ENCODE measurements at regions not wholly inside any gene's neighbourhood (a gene's known extent, or its start where the extent isn't known, plus 50 kb on each side); places are given as distances from the start of the nearest gene placed in this dataset.

GRCh38 chr6:145026267-145026679 lies 709.0 kb downstream of the EPM2A start:
- no peaks in the 10 kb centered on the region for H3K36me3 Mint-ChIP-seq (ENCODE audit: low read depth)
- ChIA-PET POLR2A (no interaction called here), CTCF (no interaction called here)
- H3K27ac Mint-ChIP-seq = no peak overlapping the region
- H3K4me1 Mint-ChIP-seq = peaks cover 3% of the 10 kb centered on the region
- no peak for DNase-seq
- H3K4me3 Mint-ChIP-seq = no peak overlapping the region
- peaks cover 18% of the 10 kb centered on the region for H3K27me3 Mint-ChIP-seq
- no peaks in the 10 kb centered on the region for H3K9me3 Mint-ChIP-seq

DNA sequence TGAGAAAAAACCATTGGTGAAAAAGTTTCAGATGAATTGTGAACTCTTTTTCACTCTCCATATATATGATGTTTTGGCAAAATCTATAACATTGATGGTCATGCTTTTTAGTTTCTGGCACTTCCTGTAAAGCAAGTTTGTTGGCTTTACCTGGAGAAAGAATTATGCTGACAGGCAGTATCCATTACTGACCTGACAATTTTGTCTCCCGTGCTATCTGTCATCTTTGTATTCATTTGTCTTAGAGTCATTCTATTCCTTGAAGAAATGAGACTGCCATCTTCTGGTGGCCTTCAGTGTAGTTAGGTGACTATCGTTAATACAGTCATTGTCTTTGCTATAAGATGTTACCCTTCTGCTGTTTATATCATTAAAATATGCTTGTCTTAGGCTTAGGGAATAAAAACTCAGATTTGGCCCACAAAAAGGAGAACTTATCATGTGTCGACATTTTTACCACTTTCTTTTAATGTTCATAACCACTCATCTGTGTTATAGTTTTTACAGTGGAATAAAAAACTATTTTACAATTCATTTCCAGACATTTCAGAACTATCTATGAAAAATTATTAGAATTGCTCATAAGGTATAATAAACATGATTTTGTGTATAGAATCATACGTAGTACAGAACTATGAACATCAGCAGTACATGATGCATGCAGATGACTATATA lies 707.0 kb downstream of the EPM2A start:
- Mint-ChIP-seq H3K9me3 (no peaks in the 10 kb centered on the region), H3K36me3 (ENCODE audit: low read depth) (no peaks in the 10 kb centered on the region), H3K4me1 (no peaks in the 10 kb centered on the region), H3K27me3 (peaks cover 19% of the 10 kb centered on the region), H3K27ac (no peak overlapping the region), H3K4me3 (no peak overlapping the region)
- ChIA-PET CTCF (no interaction called here), POLR2A (no interaction called here)
- DNase-seq = no peak

DNA sequence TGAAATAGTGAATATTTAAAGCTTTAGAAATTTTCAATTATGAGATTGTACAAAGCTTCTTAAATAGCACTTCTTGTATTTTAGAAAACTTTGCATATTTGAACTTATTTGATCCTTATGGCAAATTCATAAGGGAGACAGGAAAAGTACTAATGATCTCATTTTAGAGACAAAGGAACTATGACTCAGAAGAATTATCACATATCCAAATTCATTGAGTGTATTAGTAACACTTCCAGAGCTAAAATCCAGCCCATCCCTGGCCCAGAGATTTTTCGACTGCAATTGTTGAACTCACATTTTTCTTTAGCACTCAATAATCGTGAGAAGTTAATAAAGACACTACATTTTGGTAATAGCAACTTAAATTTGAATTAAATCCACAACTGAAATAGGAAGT lies 704.3 kb downstream of the EPM2A start:
- no peaks in the 10 kb centered on the region for H3K36me3 Mint-ChIP-seq (ENCODE audit: low read depth)
- no peak overlapping the region for H3K27ac Mint-ChIP-seq
- no peaks in the 10 kb centered on the region for H3K4me1 Mint-ChIP-seq
- ChIA-PET CTCF (no interaction called here), POLR2A (no interaction called here)
- no peaks in the 10 kb centered on the region for H3K9me3 Mint-ChIP-seq
- no peak overlapping the region for H3K4me3 Mint-ChIP-seq
- DNase-seq = no peak
- H3K27me3 Mint-ChIP-seq = peaks cover 20% of the 10 kb centered on the region

DNA sequence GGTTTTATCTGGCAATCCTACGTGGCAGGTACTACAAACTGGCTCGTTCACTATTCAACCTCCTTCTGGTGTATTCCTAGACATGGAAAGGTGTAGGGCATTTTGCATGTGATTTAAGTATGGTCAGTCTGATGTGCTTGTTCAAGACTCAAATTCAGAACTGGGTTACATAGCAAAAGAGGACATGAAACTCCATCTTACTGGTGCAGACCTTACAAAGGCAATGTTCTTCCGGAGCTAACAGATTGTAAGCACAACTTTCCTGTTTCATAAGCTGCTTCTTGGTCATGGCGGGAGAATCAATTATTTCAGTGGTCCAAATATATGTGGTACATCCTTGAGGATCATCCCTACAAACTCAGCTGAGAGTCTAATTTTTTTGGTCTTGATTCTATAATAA lies 703.4 kb downstream of the EPM2A start:
- no peaks in the 10 kb centered on the region for H3K9me3 Mint-ChIP-seq
- CTCF ChIA-PET = no interaction called here
- peaks cover 21% of the 10 kb centered on the region for H3K27me3 Mint-ChIP-seq
- no peaks in the 10 kb centered on the region for H3K4me1 Mint-ChIP-seq
- H3K36me3 Mint-ChIP-seq (ENCODE audit: low read depth) = no peaks in the 10 kb centered on the region
- POLR2A ChIA-PET = no interaction called here
- no peak for DNase-seq
- no peak overlapping the region for H3K4me3 Mint-ChIP-seq
- H3K27ac Mint-ChIP-seq = no peak overlapping the region

- peaks cover 23% of the 10 kb centered on the region for H3K27me3 Mint-ChIP-seq
- DNase-seq = no peak
Measured at GRCh38 chr6:145032562-145033145, 702.7 kb downstream of the EPM2A start.

DNA sequence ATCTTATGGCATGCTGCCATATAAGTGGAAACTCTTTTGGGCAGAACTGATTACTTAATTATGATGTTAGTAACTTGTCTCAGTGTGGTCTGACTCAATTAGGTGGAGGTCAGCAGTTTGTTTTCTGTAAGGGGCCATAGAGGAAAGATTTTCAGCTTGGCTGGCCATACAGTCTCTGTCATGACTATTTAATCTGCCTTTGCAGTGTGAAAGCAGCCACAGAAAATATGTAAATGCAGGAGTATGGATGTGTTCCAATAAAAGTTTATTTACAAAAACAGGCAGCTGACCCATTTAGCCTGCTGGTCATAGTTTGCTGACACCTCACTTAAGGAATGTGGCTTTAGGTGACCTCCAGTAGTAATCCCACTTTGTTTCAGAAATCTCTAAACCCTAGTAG lies 700.7 kb downstream of the EPM2A start:
- Mint-ChIP-seq H3K27ac (no peak overlapping the region), H3K27me3 (peaks cover 16% of the 10 kb centered on the region), H3K4me1 (no peaks in the 10 kb centered on the region), H3K4me3 (no peak overlapping the region), H3K9me3 (no peaks in the 10 kb centered on the region), H3K36me3 (ENCODE audit: low read depth) (no peaks in the 10 kb centered on the region)
- DNase-seq = no peak
- POLR2A ChIA-PET = no interaction called here
- CTCF ChIA-PET = no interaction called here

More at GRCh38 chr6:145032562-145033145, 702.7 kb downstream of the EPM2A start:
- Mint-ChIP-seq H3K27ac (no peak overlapping the region), H3K4me1 (no peaks in the 10 kb centered on the region), H3K4me3 (no peak overlapping the region), H3K36me3 (ENCODE audit: low read depth) (no peaks in the 10 kb centered on the region), H3K9me3 (no peaks in the 10 kb centered on the region)
- ChIA-PET POLR2A (no interaction called here), CTCF (no interaction called here)

GRCh38 chr6:145036236-145036635 lies 699.1 kb downstream of the EPM2A start:
- Mint-ChIP-seq H3K4me1 (no peaks in the 10 kb centered on the region), H3K4me3 (no peak overlapping the region), H3K36me3 (ENCODE audit: low read depth) (no peaks in the 10 kb centered on the region), H3K27me3 (peaks cover 15% of the 10 kb centered on the region), H3K9me3 (no peaks in the 10 kb centered on the region), H3K27ac (no peak overlapping the region)
- ChIA-PET CTCF (no interaction called here), POLR2A (no interaction called here)
- DNase-seq = no peak

DNA sequence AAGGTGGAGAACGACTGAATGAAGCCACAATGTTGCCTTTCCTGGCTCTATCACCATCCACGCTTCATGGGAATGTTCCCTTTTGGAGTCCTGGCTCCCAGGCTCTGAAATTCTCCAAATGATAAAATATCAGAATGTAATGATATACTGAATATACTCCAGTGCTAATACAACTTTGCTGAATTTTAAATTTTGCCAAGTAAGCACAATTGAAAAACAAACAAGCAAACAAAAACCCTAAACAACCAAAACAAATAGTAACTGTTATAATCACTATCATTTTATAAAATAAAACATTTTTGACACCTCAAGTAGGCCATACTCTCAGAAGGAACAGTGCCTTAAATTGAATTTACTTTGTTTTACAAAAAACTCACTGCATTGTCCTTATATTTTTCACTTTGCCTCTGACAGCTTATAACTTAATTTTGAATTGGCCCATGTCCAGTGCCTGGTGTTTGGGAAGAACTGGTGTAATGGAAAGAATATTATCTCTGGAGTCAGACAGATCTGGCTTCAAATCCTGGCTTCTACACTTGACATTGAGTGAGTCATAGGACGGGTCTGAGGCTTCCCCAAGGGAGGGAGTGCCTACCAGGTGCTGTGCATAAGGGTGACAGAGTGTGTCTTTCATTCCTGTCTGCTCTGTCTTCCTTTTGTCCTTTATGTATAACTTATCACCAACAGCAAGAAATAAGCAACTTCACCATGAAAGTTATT lies 698.3 kb downstream of the EPM2A start:
- POLR2A ChIA-PET = no interaction called here
- DNase-seq = no peak
- Mint-ChIP-seq H3K9me3 (no peaks in the 10 kb centered on the region), H3K27ac (no peak overlapping the region), H3K4me1 (no peaks in the 10 kb centered on the region), H3K36me3 (ENCODE audit: low read depth) (no peaks in the 10 kb centered on the region), H3K27me3 (peaks cover 13% of the 10 kb centered on the region), H3K4me3 (no peak overlapping the region)
- CTCF ChIA-PET = no interaction called here

DNA sequence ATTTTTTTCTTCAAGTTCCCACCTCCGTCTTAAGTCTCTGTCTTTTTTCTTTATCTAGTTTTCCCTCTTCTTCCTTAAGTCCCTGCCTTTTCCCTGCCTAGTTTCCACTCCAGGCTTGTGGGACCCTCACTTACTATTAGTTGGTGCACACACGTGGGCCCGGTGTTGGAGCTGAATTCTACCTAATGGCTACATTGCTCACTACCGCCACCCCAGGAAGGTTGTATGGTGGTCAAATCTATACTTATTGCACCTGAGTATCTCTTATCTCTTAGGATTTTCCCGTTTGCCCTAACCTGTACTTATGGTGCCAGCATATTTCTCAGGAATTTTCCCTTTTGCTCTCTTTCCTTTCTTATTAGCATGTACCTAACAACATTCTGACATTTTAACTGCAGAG lies 692.8 kb downstream of the EPM2A start:
- no peak overlapping the region for H3K4me3 Mint-ChIP-seq
- H3K27me3 Mint-ChIP-seq = no peaks in the 10 kb centered on the region
- H3K36me3 Mint-ChIP-seq (ENCODE audit: low read depth) = no peaks in the 10 kb centered on the region
- no peak overlapping the region for H3K27ac Mint-ChIP-seq
- H3K4me1 Mint-ChIP-seq = peaks cover 5% of the 10 kb centered on the region
- CTCF ChIA-PET = no interaction called here
- POLR2A ChIA-PET = no interaction called here
- no peak for DNase-seq
- H3K9me3 Mint-ChIP-seq = no peaks in the 10 kb centered on the region

- no peak for DNase-seq
- POLR2A ChIA-PET = no interaction called here
- no peak overlapping the region for H3K4me3 Mint-ChIP-seq
- H3K27ac Mint-ChIP-seq = no peak overlapping the region
- no peaks in the 10 kb centered on the region for H3K36me3 Mint-ChIP-seq (ENCODE audit: low read depth)
- CTCF ChIA-PET = no interaction called here
- no peaks in the 10 kb centered on the region for H3K9me3 Mint-ChIP-seq
- peaks cover 5% of the 10 kb centered on the region for H3K4me1 Mint-ChIP-seq
- no peaks in the 10 kb centered on the region for H3K27me3 Mint-ChIP-seq
Measured at GRCh38 chr6:145043926-145044500, 691.3 kb downstream of the EPM2A start.

GRCh38 chr6:145044641-145045246 lies 690.6 kb downstream of the EPM2A start:
- Mint-ChIP-seq H3K36me3 (ENCODE audit: low read depth) (no peaks in the 10 kb centered on the region), H3K4me1 (peaks cover 5% of the 10 kb centered on the region), H3K27me3 (peaks cover 2% of the 10 kb centered on the region), H3K9me3 (no peaks in the 10 kb centered on the region), H3K27ac (no peak overlapping the region), H3K4me3 (no peak overlapping the region)
- CTCF ChIA-PET = no interaction called here
- DNase-seq = no peak
- POLR2A ChIA-PET = no interaction called here

- H3K4me1 Mint-ChIP-seq = peaks cover 5% of the 10 kb centered on the region
- H3K9me3 Mint-ChIP-seq = no peaks in the 10 kb centered on the region
- H3K4me3 Mint-ChIP-seq = no peak overlapping the region
- DNase-seq = no peak
- H3K27me3 Mint-ChIP-seq = peaks cover 2% of the 10 kb centered on the region
- no peaks in the 10 kb centered on the region for H3K36me3 Mint-ChIP-seq (ENCODE audit: low read depth)
- no peak overlapping the region for H3K27ac Mint-ChIP-seq
- ChIA-PET CTCF (no interaction called here), POLR2A (no interaction called here)
Measured at GRCh38 chr6:145045582-145045981, 689.7 kb downstream of the EPM2A start.

- ChIA-PET POLR2A (no interaction called here), CTCF (no interaction called here)
- peaks cover 5% of the 10 kb centered on the region for H3K4me1 Mint-ChIP-seq
- no peaks in the 10 kb centered on the region for H3K9me3 Mint-ChIP-seq
- H3K27me3 Mint-ChIP-seq = peaks cover 2% of the 10 kb centered on the region
- no peaks in the 10 kb centered on the region for H3K36me3 Mint-ChIP-seq (ENCODE audit: low read depth)
- no peak for DNase-seq
- H3K27ac Mint-ChIP-seq = no peak overlapping the region
- no peak overlapping the region for H3K4me3 Mint-ChIP-seq
Measured at GRCh38 chr6:145047891-145048290, 687.4 kb downstream of the EPM2A start.

Data from activated CD4-positive, alpha-beta memory T cell treated with anti-CD3 and anti-CD28 coated beads, Interleukin-2, amount 10 ng/mL, durations not matched to agents 7 days and 5 days (primary cell).